BJ (cell line): ENCODE measurements at regions not wholly inside any gene's neighbourhood (a gene's known extent, or its start where the extent isn't known, plus 50 kb on each side); places are given as distances from the start of the nearest gene placed in this dataset.

Experiments used
- CTCF ChIA-PET: fragments of 350-600 bp; formaldehyde crosslinking; extraction: SDS; loops from one replicate; lab custom pipeline; 2021; ENCODE audit warnings: antibody characterized with exemption, inconsistent platforms; lab: Yijun Ruan, JAX
- POLR2A ChIA-PET: fragments of 300-600 bp; sonication (Branson Sonifier 250); formaldehyde crosslinking; extraction: SDS; loops from one replicate; lab custom pipeline; 2021; ENCODE audit warnings: antibody characterized with exemption; lab: Charles Lee
- DNase-seq: peaks from one replicate; pipeline ENCODE4 v3.0.0-alpha.2; 2011; ENCODE audit warnings: low read depth
- H3K27me3 ChIP-seq: 2 replicates; pipeline ENCODE4 v1.6.0; 2011; ENCODE audit warnings: low read length; ENCODE audit not compliant: control insufficient read depth, insufficient read depth
- H3K36me3 ChIP-seq: 2 replicates; pipeline ENCODE4 v1.5.1; 2011; ENCODE audit warnings: low read length; ENCODE audit not compliant: control insufficient read depth, insufficient read depth
- H3K4me3 ChIP-seq: 2 replicates; pipeline ENCODE4 v1.5.1; 2011; ENCODE audit warnings: low read depth, mild to moderate bottlenecking, control low read depth, low read length
- CTCF ChIP-seq: IDR thresholded peaks from 2 replicates; pipeline ENCODE4 v1.5.1; 2011; ENCODE audit warnings: low read depth, mild to moderate bottlenecking, control low read depth, inconsistent platforms, low read length, moderate library complexity; ENCODE audit not compliant: insufficient read depth

- Histone ChIP-seq H3K4me3 (no peak overlapping the region), H3K27me3 (no peaks in the 10 kb centered on the region), H3K36me3 (no peaks in the 10 kb centered on the region)
- CTCF ChIA-PET = no interaction called here
- POLR2A ChIA-PET = no interaction called here
- TF ChIP-seq CTCF = no peak
- DNase-seq = no peak
Observed at GRCh38 chr9:19681846-19682245, 107.0 kb downstream of the SLC24A2 start.

- TF ChIP-seq CTCF = no peak
- no peaks in the 10 kb centered on the region for H3K36me3 ChIP-seq
- POLR2A ChIA-PET = no interaction called here
- no peak overlapping the region for H3K4me3 ChIP-seq
- DNase-seq = no peak
- H3K27me3 ChIP-seq = no peaks in the 10 kb centered on the region
- CTCF ChIA-PET = no interaction called here
Observed at GRCh38 chr9:19677924-19678323, 110.9 kb downstream of the SLC24A2 start.

GRCh38 chr9:19675492-19675891, 113.3 kb downstream of the SLC24A2 start:
- ChIA-PET CTCF (no interaction called here), POLR2A (no interaction called here)
- no peaks in the 10 kb centered on the region for H3K27me3 ChIP-seq
- no peak for TF ChIP-seq CTCF
- H3K4me3 ChIP-seq = no peak overlapping the region
- no peak for DNase-seq
- no peaks in the 10 kb centered on the region for H3K36me3 ChIP-seq

- CTCF ChIA-PET = no interaction called here
- Histone ChIP-seq H3K27me3 (no peaks in the 10 kb centered on the region), H3K36me3 (no peaks in the 10 kb centered on the region), H3K4me3 (no peak overlapping the region)
- no peak for TF ChIP-seq CTCF
- POLR2A ChIA-PET = no interaction called here
- DNase-seq = no peak
Observed at GRCh38 chr9:19666575-19666974, 122.3 kb downstream of the SLC24A2 start.

- DNase-seq = no peak
- Histone ChIP-seq H3K36me3 (no peaks in the 10 kb centered on the region), H3K4me3 (no peak overlapping the region), H3K27me3 (no peaks in the 10 kb centered on the region)
- POLR2A ChIA-PET = no interaction called here
- no peak for TF ChIP-seq CTCF
- CTCF ChIA-PET = no interaction called here
Observed at GRCh38 chr9:19665146-19665863, 123.5 kb downstream of the SLC24A2 start.
